ENCODE measurements at regions not wholly inside any gene's neighbourhood (a gene's known extent, or its start where the extent isn't known, plus 50 kb on each side); places are given as distances from the start of the nearest gene placed in this dataset.

- TF ChIP-seq EP300 (IDR thresholded peaks at IDR 0.05): no peak
- TF ChIP-seq CTCF (IDR thresholded peaks at IDR 0.05): no peak
- TF ChIP-seq POLR2A (IDR thresholded peaks at IDR 0.05): no peak
Observed at GRCh38 chr4:11908712-11909111, 480.0 kb upstream of the HS3ST1 start.
